Body of pancreas (tissue), 4 donors: ENCODE measurements at regions not wholly inside any gene's neighbourhood (a gene's known extent, or its start where the extent isn't known, plus 50 kb on each side); places are given as distances from the start of the nearest gene placed in this dataset.

Experiments used
- CTCF ChIP-seq, 7 experiments: fragments of 450-650 bp in 4 of 7; fragments of 200-600 bp in 3 of 7; sonication (generic) in 3 of 7; IDR thresholded peaks; one replicate each; pipeline ENCODE4 v1.5.1; 2016 to 2019; ENCODE audit warnings: antibody characterized with exemption in 7 of 7
- POLR2A ChIP-seq, 3 donors: fragments of 450-650 bp; IDR thresholded peaks; one replicate each; pipeline ENCODE4 v1.6.1; 2016; ENCODE audit warnings: antibody characterized with exemption in 3 of 3, mild to moderate bottlenecking in 2 of 3

DNA sequence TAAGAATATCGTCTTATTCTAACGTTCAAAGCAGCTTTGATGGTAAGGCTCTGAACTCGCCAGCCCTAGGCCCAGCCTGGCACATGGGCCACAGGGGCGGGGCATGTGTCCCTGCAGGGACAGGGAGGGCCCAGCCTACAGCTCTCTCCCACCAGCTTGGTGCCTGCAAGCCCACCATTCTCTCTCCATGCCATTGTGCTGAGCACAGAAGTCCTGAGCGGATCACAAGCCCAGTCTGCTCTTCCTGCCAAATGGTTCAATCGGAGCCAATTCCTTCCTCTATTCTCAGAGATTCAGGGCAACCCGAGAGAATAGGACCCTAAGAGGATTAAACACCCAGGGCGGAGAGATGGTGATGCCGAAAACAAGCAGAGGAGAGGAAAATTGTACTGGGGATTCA lies 50.3 kb upstream of the APCDD1 start:
- TF ChIP-seq CTCF (IDR thresholded peaks at IDR 0.05) (no peak), POLR2A (IDR thresholded peaks at IDR 0.05) (no peak)
